HG02852 (cell line): ENCODE measurements at regions not wholly inside any gene's neighbourhood (a gene's known extent, or its start where the extent isn't known, plus 50 kb on each side); places are given as distances from the start of the nearest gene placed in this dataset.
"Not testable (repeated sequence)": the region's sequence is repeated elsewhere in the genome, so short reads cannot be mapped to it uniquely, and the experiment has no call there.

Source experiments
- ATAC-seq: cut with Tn5 transposase; IDR thresholded peaks from one replicate; pipeline ENCODE4 v1.9.1; 2021; ENCODE audit warnings: mild to moderate bottlenecking, moderate library complexity; ENCODE audit not compliant: unreplicated experiment

GRCh38 chr4:135098061-135098460, 896.5 kb upstream of the PABPC4L start:
- ATAC-seq: no peak

GRCh38 chr4:135073389-135073788, 871.8 kb upstream of the PABPC4L start:
- ATAC-seq: no peak

DNA sequence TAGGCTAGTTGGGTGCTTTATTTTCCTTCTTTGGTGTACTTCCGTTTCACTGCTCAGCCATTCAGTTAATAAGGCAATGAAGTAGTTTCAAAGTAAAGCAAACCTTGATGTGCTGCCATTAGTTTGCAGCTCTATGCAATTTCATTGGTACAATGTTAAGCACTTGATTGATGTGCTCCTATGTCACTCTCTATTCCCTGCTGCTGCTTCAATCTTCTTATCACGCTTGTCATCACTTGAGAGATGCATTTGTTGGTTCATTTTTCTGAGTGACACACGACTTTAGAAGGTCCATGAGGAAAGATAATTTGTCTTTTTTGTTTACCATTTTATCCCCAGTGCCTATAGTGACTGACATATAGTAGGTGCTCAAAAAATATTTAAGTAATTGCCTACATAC, 871.0 kb upstream of the PABPC4L start:
- no peak for ATAC-seq

- ATAC-seq: no peak
These were observed 863.8 kb upstream of the PABPC4L start for GRCh38 chr4:135065366-135065765.

- ATAC-seq: no peak
These were observed 848.6 kb upstream of the PABPC4L start for GRCh38 chr4:135050086-135050717.

DNA sequence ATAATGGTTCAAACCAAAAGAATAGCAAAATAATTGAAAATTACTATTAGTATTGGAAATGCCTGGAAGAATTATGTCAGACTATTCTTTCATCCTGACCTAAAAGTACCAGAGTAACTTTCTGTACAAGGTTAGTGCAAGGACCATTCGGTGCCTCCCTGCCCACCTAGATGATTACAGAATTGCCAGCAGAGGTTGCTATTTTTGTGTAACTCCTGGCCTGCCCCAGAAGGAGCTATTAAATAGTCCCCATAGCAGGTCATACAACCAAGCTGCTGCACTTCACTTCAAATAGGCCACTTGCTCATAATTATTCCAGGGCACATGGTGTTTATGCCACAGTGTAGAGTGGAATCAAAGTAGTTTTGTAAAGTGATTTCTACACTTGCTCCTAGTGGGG, 831.1 kb upstream of the PABPC4L start:
- ATAC-seq: no peak

DNA sequence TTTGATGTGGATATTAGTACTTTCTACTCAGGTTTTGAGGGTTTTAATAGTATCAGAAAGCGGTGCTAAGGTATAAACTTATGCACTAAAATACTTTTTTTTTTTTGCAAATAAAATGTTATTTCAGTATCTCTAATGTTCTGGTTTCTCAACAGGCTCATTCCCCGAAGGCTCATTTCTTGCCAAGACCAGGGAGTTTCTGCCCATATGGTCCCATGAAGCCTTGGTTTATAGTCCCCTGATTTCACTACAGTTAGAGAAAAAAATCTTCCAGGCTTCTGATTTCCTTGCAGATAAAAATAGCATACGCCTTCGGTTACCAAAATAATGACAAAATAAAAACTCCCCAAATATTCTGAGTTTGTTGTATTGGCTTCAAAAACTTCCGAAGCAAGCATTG, 814.2 kb upstream of the PABPC4L start:
- no peak for ATAC-seq

DNA sequence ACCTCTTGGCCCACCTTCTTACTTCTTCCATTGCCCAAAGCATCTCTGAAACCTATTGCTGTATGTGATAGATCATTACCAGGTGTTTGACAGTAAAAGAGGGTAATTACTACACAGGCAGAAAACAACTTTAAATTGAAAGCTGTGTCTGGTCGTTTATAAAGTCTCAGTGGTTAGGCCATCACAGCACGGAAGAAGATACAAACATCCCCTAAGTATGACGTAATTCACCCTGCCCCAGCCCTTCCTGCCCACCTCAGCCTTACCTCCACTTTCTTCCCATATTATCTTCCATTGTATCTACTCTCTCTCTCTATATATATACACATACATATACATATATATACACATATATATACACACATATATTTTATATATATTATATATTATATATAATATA, 805.8 kb upstream of the PABPC4L start:
- ATAC-seq: no peak

- ATAC-seq: no peak
These were observed 797.6 kb upstream of the PABPC4L start for GRCh38 chr4:134999169-134999568.

- no peak for ATAC-seq
These were observed 760.4 kb upstream of the PABPC4L start for GRCh38 chr4:134961963-134962362.

GRCh38 chr4:134958862-134959261, 757.3 kb upstream of the PABPC4L start:
- ATAC-seq: no peak

- ATAC-seq: no peak
These were observed 753.5 kb upstream of the PABPC4L start for GRCh38 chr4:134955059-134955458.

GRCh38 chr4:134952775-134953174, 751.2 kb upstream of the PABPC4L start:
- ATAC-seq: no peak

- no peak for ATAC-seq
These were observed 750.7 kb upstream of the PABPC4L start for GRCh38 chr4:134952305-134952704.

- no peak for ATAC-seq
These were observed 746.6 kb upstream of the PABPC4L start for GRCh38 chr4:134948110-134948642.

- ATAC-seq: no peak
These were observed 742.5 kb upstream of the PABPC4L start for GRCh38 chr4:134944115-134944514.

DNA sequence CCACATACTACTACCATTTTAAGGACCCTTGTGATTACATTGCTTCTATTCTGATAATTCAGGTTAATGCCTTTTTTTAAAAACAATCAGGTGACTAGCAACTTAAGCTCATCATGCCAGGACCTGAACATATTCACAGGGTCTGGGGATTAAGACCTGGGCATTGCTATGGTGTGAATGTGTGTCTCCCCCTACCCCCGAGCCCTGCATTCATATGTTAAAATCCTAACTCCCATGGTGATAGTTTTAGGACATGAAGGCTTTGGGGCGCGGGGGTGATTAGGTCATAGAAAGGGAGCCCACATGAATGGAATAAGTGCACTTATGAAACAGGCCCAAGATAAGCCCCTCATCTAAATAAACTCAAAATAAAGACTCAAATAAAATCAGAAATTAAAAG, 734.4 kb upstream of the PABPC4L start:
- no peak for ATAC-seq

DNA sequence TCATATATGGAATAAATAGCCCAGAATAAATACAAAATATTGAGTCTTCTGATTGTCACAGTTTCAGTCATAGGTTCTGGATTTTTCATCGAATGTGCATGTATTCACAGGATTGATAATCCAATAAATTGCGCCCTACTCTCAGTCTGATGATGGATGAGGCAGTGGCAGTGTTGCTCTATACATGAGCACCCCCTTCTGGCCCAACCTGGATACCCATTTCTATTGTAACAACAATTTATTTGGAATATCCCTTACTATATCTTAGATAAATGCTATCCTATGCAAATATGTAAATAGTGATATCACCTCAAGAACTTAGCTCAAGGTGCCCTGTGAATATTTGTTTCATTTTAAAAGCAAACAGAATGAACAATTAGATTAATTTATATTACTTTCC, 733.7 kb upstream of the PABPC4L start:
- no peak for ATAC-seq

GRCh38 chr4:134934036-134934808, 732.6 kb upstream of the PABPC4L start:
- no peak for ATAC-seq

DNA sequence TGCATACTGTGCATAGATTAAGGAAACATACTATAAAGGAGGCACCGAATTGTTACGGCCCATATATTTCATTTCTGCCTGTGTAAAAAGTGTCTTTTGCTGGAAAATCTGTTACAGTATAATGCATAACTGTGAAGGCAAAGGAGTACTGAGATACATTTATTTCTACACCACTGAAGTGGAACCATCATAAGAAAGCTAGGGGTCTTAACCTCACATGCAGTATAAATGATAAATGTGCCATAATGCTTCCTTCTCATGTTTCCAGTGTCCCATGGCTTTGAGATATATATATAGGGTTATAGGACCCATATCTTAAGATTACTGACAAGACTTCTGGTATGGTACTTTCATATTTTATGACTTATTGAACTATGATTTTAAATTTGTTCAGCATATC, 713.8 kb upstream of the PABPC4L start:
- no peak for ATAC-seq

DNA sequence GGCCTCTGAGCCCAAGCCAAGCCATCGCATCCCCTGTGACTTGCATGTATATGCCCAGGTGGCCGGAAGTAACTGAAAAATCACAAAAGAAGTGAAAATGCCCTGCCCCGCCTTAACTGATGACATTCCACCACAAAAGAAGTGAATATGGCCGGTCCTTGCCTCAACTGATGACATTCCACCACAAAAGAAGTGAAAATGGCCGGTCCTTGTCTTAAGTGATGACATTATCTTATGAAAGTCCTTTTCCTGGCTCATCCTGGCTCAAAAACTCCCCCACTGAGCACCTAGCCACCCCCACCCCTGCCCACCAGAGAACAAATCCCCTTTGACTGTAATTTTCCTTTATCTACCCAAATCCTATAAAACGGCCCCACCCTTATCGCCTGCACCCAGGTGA, 712.7 kb upstream of the PABPC4L start:
- not testable (repeated sequence) for ATAC-seq

GRCh38 chr4:134911941-134912340, 710.4 kb upstream of the PABPC4L start:
- ATAC-seq: no peak
